ENCODE measurements at regions not wholly inside any gene's neighbourhood (a gene's known extent, or its start where the extent isn't known, plus 50 kb on each side); places are given as distances from the start of the nearest gene placed in this dataset.

DNA sequence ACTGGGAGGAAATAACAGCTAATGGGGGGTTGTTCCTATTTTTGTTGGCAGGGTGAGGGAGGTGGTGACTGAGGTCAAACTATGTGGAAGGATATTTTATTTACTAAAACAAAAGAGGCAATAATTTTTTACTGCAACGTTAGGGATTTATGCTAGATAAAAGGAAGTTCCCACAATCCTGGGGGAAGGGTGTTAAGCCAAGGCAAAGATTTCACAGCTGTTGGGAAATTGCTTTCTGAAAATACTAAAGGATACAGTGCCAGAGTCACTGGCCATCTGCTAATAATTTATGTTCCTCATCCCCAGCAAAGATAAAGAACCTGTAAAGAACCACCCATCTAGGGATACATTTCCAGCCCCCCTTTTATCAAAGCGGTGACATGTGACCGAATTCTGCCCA lies 756.0 kb upstream of the RBFOX1 start:
- Histone ChIP-seq H3F3A (ENCODE audit: insufficient read depth) (no peaks in the 10 kb centered on the region), H3K4me3 (no peak overlapping the region), H3K4me1 (ENCODE audit: insufficient read depth) (no peaks in the 10 kb centered on the region), H3K9me3 (ENCODE audit: low read depth) (no peaks in the 10 kb centered on the region), H4K20me1 (ENCODE audit: insufficient read depth) (no peaks in the 10 kb centered on the region), H2AFZ (no peak overlapping the region), H3K79me2 (ENCODE audit: insufficient read depth) (no peaks in the 10 kb centered on the region), H3K4me2 (ENCODE audit: unreplicated experiment) (no peak overlapping the region), H3K9ac (no peak overlapping the region), H3K27ac (no peak overlapping the region), H3K9me2 (ENCODE audit: insufficient read depth) (no peaks in the 10 kb centered on the region), H3K27me3 (replicated peaks; ENCODE audit: insufficient read depth) (no peaks in the 10 kb centered on the region), H3K36me3 (ENCODE audit: low read depth) (no peaks in the 10 kb centered on the region)
- 13 to 16% methylated on average over 3 of the region's 3 CpGs for WGBS, 2 experiments (ENCODE audit: low coverage in 1 of 2, low lambda C conversion rate in 2 of 2, missing lambda C conversion rate in 2 of 2)
- in situ Hi-C loops (cut with MboI), result no loop called here
- no peak for DNase-seq
- no peak for TF ChIP-seq EZH2 (IDR thresholded peaks at IDR 0.05; ENCODE audit: insufficient read depth, poor library complexity, severe bottlenecking)
- no peak for TF ChIP-seq EZH2phosphoT487 (IDR thresholded peaks at IDR 0.05; ENCODE audit: insufficient read depth, low read depth)

DNA sequence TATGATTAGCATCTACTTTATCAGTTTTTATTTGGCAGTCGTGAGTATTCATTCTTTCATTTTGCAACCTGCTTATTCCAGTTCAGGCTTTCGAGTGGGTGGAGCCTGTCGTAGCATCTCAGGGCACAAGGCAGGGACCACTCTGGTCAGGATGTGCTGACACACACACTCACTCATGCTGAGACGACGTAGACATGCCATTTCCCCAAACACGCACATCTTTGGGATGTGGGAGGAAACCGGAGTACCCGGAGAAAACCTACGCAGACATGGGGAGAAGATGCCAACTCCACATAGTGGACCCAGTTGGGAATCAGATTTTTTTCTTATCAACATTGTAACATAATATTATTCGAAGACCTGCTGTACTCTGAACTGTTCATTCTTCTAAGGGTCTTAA lies 756.5 kb upstream of the RBFOX1 start:
- H3K4me1 ChIP-seq (ENCODE audit: insufficient read depth), result no peaks in the 10 kb centered on the region
- WGBS, 2 experiments (ENCODE audit: low coverage in 1 of 2, low lambda C conversion rate in 2 of 2, missing lambda C conversion rate in 2 of 2), result 56 to 59% methylated on average over 10 of the region's 10 CpGs
- no peaks in the 10 kb centered on the region for H3K9me3 ChIP-seq (ENCODE audit: low read depth)
- TF ChIP-seq EZH2phosphoT487 (IDR thresholded peaks at IDR 0.05; ENCODE audit: insufficient read depth, low read depth) (no peak), EZH2 (IDR thresholded peaks at IDR 0.05; ENCODE audit: insufficient read depth, poor library complexity, severe bottlenecking) (no peak)
- H3K4me3 ChIP-seq, result no peak overlapping the region
- no peak overlapping the region for H3K27ac ChIP-seq
- H3K9ac ChIP-seq, result no peak overlapping the region
- H3K79me2 ChIP-seq (ENCODE audit: insufficient read depth), result no peaks in the 10 kb centered on the region
- H2AFZ ChIP-seq, result no peak overlapping the region
- in situ Hi-C loops (cut with MboI), result no loop called here
- no peak for DNase-seq
- no peaks in the 10 kb centered on the region for H3K27me3 ChIP-seq (replicated peaks; ENCODE audit: insufficient read depth)
- no peaks in the 10 kb centered on the region for H3K36me3 ChIP-seq (ENCODE audit: low read depth)
- no peaks in the 10 kb centered on the region for H3K9me2 ChIP-seq (ENCODE audit: insufficient read depth)
- H3F3A ChIP-seq (ENCODE audit: insufficient read depth), result no peaks in the 10 kb centered on the region
- H3K4me2 ChIP-seq (ENCODE audit: unreplicated experiment), result no peak overlapping the region
- no peaks in the 10 kb centered on the region for H4K20me1 ChIP-seq (ENCODE audit: insufficient read depth)

DNA sequence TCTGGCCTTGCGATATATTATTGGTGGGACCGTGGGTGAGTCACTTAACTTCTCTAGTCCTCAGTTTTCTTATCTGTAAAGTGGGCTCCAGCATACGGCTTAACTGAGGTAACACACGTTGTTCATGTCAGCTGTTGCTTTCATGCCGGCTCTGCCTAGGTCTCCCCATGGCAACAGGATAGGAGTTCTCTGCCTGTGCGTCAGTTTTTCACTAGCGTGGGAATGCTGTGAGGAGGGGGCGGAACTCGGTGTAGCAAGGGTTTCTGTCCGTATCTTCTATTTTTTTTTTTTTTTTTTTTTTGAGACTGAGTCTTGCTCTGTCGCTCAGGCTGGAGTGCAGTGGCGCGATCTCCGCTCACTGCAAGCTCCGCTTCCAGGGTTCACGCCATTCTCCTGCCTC lies 758.5 kb upstream of the RBFOX1 start:
- H4K20me1 ChIP-seq (ENCODE audit: insufficient read depth), result no peaks in the 10 kb centered on the region
- H3K79me2 ChIP-seq (ENCODE audit: insufficient read depth), result no peaks in the 10 kb centered on the region
- no peak overlapping the region for H2AFZ ChIP-seq
- no peaks in the 10 kb centered on the region for H3K36me3 ChIP-seq (ENCODE audit: low read depth)
- H3K4me1 ChIP-seq (ENCODE audit: insufficient read depth), result no peaks in the 10 kb centered on the region
- H3K9ac ChIP-seq, result no peak overlapping the region
- H3K9me2 ChIP-seq (ENCODE audit: insufficient read depth), result no peaks in the 10 kb centered on the region
- in situ Hi-C loops (cut with MboI), result no loop called here
- H3K4me2 ChIP-seq (ENCODE audit: unreplicated experiment), result no peak overlapping the region
- no peak for DNase-seq
- no peaks in the 10 kb centered on the region for H3K27me3 ChIP-seq (replicated peaks; ENCODE audit: insufficient read depth)
- H3F3A ChIP-seq (ENCODE audit: insufficient read depth), result no peaks in the 10 kb centered on the region
- TF ChIP-seq EZH2phosphoT487 (IDR thresholded peaks at IDR 0.05; ENCODE audit: insufficient read depth, low read depth), result no peak
- H3K27ac ChIP-seq, result no peak overlapping the region
- H3K9me3 ChIP-seq (ENCODE audit: low read depth), result peaks cover 5% of the 10 kb centered on the region
- H3K4me3 ChIP-seq, result no peak overlapping the region
- WGBS, 2 experiments (ENCODE audit: low coverage in 1 of 2, low lambda C conversion rate in 2 of 2, missing lambda C conversion rate in 2 of 2), result 50 to 64% methylated on average over 12 to 16 of the region's 16 CpGs

DNA sequence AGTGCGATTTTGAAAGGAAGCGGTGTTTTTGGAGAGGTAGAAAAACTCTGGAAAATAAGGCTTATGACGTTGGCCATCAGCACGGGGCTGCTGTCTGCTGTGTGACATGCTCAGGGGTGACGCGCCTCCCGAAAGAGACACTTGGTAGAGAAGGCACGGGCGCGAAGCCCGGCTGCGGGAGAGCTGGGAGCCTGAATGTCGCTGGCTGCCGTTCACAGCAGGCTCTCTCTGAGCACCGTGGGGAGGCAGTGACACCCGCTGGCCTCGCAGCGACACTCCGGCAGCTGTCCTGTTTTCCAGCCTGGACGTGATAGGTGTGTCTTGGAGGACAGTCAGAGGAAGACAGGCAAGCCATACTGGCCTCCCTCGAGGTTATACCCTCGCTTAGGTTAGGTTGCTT lies 759.1 kb upstream of the RBFOX1 start:
- H3K9ac ChIP-seq, result no peak overlapping the region
- DNase-seq, result no peak
- no peaks in the 10 kb centered on the region for H3K36me3 ChIP-seq (ENCODE audit: low read depth)
- H3K27ac ChIP-seq, result no peak overlapping the region
- WGBS, 2 experiments (ENCODE audit: low coverage in 1 of 2, low lambda C conversion rate in 2 of 2, missing lambda C conversion rate in 2 of 2), result 13 to 14% methylated on average over 22 of the region's 22 CpGs
- no peak overlapping the region for H3K4me2 ChIP-seq (ENCODE audit: unreplicated experiment)
- no peaks in the 10 kb centered on the region for H3K9me2 ChIP-seq (ENCODE audit: insufficient read depth)
- TF ChIP-seq EZH2 (IDR thresholded peaks at IDR 0.05; ENCODE audit: insufficient read depth, poor library complexity, severe bottlenecking), result no peak
- no peak for TF ChIP-seq EZH2phosphoT487 (IDR thresholded peaks at IDR 0.05; ENCODE audit: insufficient read depth, low read depth)
- no peak overlapping the region for H3K4me3 ChIP-seq
- H3K79me2 ChIP-seq (ENCODE audit: insufficient read depth), result no peaks in the 10 kb centered on the region
- no peak overlapping the region for H2AFZ ChIP-seq
- H3K27me3 ChIP-seq (replicated peaks; ENCODE audit: insufficient read depth), result no peaks in the 10 kb centered on the region
- no peaks in the 10 kb centered on the region for H3K4me1 ChIP-seq (ENCODE audit: insufficient read depth)
- in situ Hi-C loops (cut with MboI), result no loop called here
- peaks cover 6% of the 10 kb centered on the region for H3K9me3 ChIP-seq (ENCODE audit: low read depth)
- H3F3A ChIP-seq (ENCODE audit: insufficient read depth), result no peaks in the 10 kb centered on the region
- no peaks in the 10 kb centered on the region for H4K20me1 ChIP-seq (ENCODE audit: insufficient read depth)

DNA sequence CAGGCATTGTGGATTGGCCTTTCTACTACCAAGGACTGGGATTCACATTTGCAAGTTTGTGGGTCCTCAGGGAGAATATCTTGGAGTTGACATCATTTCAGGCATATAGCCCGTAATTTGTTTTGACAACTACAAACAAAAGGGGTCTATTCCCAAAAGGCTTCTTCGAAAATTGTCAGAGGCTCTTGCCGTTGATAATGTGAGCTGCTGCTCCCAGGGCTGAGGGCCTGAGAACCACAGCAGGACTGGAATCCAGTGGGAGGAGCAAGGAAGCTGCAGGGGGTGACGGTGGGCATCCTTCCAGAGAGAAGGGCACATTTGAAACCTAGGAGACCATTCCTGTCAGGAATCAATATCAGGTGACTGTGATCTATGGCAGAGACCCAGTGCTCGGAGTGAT lies 761.6 kb upstream of the RBFOX1 start:
- Histone ChIP-seq H3F3A (ENCODE audit: insufficient read depth) (no peaks in the 10 kb centered on the region), H3K27me3 (replicated peaks; ENCODE audit: insufficient read depth) (no peaks in the 10 kb centered on the region), H3K4me2 (ENCODE audit: unreplicated experiment) (no peak overlapping the region), H3K79me2 (ENCODE audit: insufficient read depth) (no peaks in the 10 kb centered on the region), H3K4me3 (no peak overlapping the region), H3K9me2 (ENCODE audit: insufficient read depth) (no peaks in the 10 kb centered on the region), H2AFZ (no peak overlapping the region), H3K9me3 (ENCODE audit: low read depth) (peaks cover 6% of the 10 kb centered on the region), H3K36me3 (ENCODE audit: low read depth) (no peaks in the 10 kb centered on the region), H3K9ac (no peak overlapping the region), H3K4me1 (ENCODE audit: insufficient read depth) (no peaks in the 10 kb centered on the region), H3K27ac (no peak overlapping the region), H4K20me1 (ENCODE audit: insufficient read depth) (no peaks in the 10 kb centered on the region)
- WGBS, 2 experiments (ENCODE audit: low coverage in 1 of 2, low lambda C conversion rate in 2 of 2, missing lambda C conversion rate in 2 of 2), result 0 to 4% methylated on average over 5 of the region's 5 CpGs
- TF ChIP-seq EZH2 (IDR thresholded peaks at IDR 0.05; ENCODE audit: insufficient read depth, poor library complexity, severe bottlenecking), result no peak
- no peak for TF ChIP-seq EZH2phosphoT487 (IDR thresholded peaks at IDR 0.05; ENCODE audit: insufficient read depth, low read depth)
- in situ Hi-C loops (cut with MboI), result no loop called here
- DNase-seq, result no peak

All from GM23248 (cell line).